Body of pancreas (tissue), 4 donors: ENCODE measurements at regions not wholly inside any gene's neighbourhood (a gene's known extent, or its start where the extent isn't known, plus 50 kb on each side); places are given as distances from the start of the nearest gene placed in this dataset.
A peak's percentile ranks its signal among the peaks of the same experiment; 100 is the strongest.

Experiments used
- ATAC-seq: fragments of 150-250 bp; one replicate; pipeline ENCODE4 v1.9.1; 2016
- DNase-seq, 4 donors: peaks; one replicate each; pipeline ENCODE4 v3.0.0-alpha.2; 2019
- H3K27ac ChIP-seq, 4 donors: fragments of 200-600 bp; sonication (generic); 1 replicate in 3 of 4; 2 replicates in 1 of 4; pipeline versions ENCODE4 v1.5.1 to v1.6.1; 2016 to 2019; ENCODE audit warnings: mild to moderate bottlenecking in 1 of 4, mixed read lengths in 1 of 4, moderate library complexity in 1 of 4
- H3K27me3 ChIP-seq, 2 donors: fragments of 200-600 bp; sonication (generic); one replicate each; pipeline ENCODE4 v1.6.0; 2016; ENCODE audit warnings: mild to moderate bottlenecking in 1 of 2
- H3K36me3 ChIP-seq, 2 donors: fragments of 200-600 bp; sonication (generic); replicated peaks in 1 of 2; 2 replicates each; pipeline ENCODE4 v1.5.1; 2016; ENCODE audit warnings: low read depth in 2 of 2; ENCODE audit not compliant: insufficient read depth in 1 of 2
- H3K4me1 ChIP-seq: fragments of 200-600 bp; sonication (generic); one replicate; pipeline ENCODE4 v1.6.0; 2016
- H3K4me3 ChIP-seq, 2 donors: fragments of 200-600 bp; sonication (generic); 1 replicate in 1 of 2; 2 replicates in 1 of 2; pipeline ENCODE4 v1.5.1; 2016 to 2019
- H3K9me3 ChIP-seq, 3 donors: fragments of 200-600 bp; sonication (generic); 1 replicate in 2 of 3; 2 replicates in 1 of 3; pipeline ENCODE4 v1.5.1; 2016
- CTCF ChIP-seq, 7 experiments: fragments of 450-650 bp in 4 of 7; fragments of 200-600 bp in 3 of 7; sonication (generic) in 3 of 7; IDR thresholded peaks; one replicate each; pipeline ENCODE4 v1.5.1; 2016 to 2019; ENCODE audit warnings: antibody characterized with exemption in 7 of 7
- POLR2A ChIP-seq, 3 donors: fragments of 450-650 bp; IDR thresholded peaks; one replicate each; pipeline ENCODE4 v1.6.1; 2016; ENCODE audit warnings: antibody characterized with exemption in 3 of 3, mild to moderate bottlenecking in 2 of 3
- WGBS, 2 donors: methylation state at CpG; one replicate each; pipeline ENCODE4 v1.1.5; 2017; 5-methylcytosine and 5-hydroxymethylcytosine counted together
- intact Hi-C: fragments of 100-400 bp; cut with DNase I; formaldehyde crosslinking; loops from one replicate; pipeline ENCODE4 v1.15.1; 2023

- Histone ChIP-seq H3K27ac (no peak overlapping the region), H3K4me1 (no peaks in the 10 kb centered on the region), H3K27me3 (no peaks in the 10 kb centered on the region), H3K4me3 (no peak overlapping the region), H3K36me3 (no peaks in the 10 kb centered on the region), H3K9me3 (no peaks in the 10 kb centered on the region)
- DNase-seq = no peak
- WGBS, 2 donors = 59 to 61% methylated on average over 7 of the region's 7 CpGs
- ATAC-seq = no peak
- intact Hi-C loops = loop anchor here (5.0 kb wide), 2 partner anchors 187 to 202 kb away; no protein-coding TSS in a partner anchor
- TF ChIP-seq CTCF (IDR thresholded peaks at IDR 0.05) (no peak), POLR2A (IDR thresholded peaks at IDR 0.05) (no peak)
Measured at GRCh38 chr11:69884751-69885150, 65.5 kb upstream of the FGF3 start.

GRCh38 chr11:69887330-69887729, 68.1 kb upstream of the FGF3 start:
- no peaks in the 10 kb centered on the region for H3K9me3 ChIP-seq
- no peak for DNase-seq
- H3K4me1 ChIP-seq = no peaks in the 10 kb centered on the region
- no peak overlapping the region for H3K27ac ChIP-seq
- no peak overlapping the region for H3K4me3 ChIP-seq
- TF ChIP-seq CTCF (IDR thresholded peaks at IDR 0.05) = no peak
- no peak for TF ChIP-seq POLR2A (IDR thresholded peaks at IDR 0.05)
- ATAC-seq = no peak
- 81 to 84% methylated on average over 2 of the region's 2 CpGs for WGBS, 2 donors
- H3K27me3 ChIP-seq = no peaks in the 10 kb centered on the region
- H3K36me3 ChIP-seq = no peaks in the 10 kb centered on the region
- intact Hi-C loops = loop anchor here (5.0 kb wide), 1 partner anchor 205 kb away; no protein-coding TSS in a partner anchor

- H3K4me1 ChIP-seq = peaks cover under 1% of the 10 kb centered on the region
- H3K4me3 ChIP-seq = no peak overlapping the region
- no peaks in the 10 kb centered on the region for H3K27me3 ChIP-seq
- H3K36me3 ChIP-seq = no peaks in the 10 kb centered on the region
- intact Hi-C loops = loop anchor here (5.0 kb wide), 1 partner anchor 206 kb away; no protein-coding TSS in a partner anchor
- ATAC-seq (no peak), DNase-seq (no peak)
- H3K27ac ChIP-seq = no peak overlapping the region
- no peaks in the 10 kb centered on the region for H3K9me3 ChIP-seq
- WGBS, 2 donors = 64 to 83% methylated on average over 6 to 10 of the region's 10 CpGs
- TF ChIP-seq POLR2A (IDR thresholded peaks at IDR 0.05) (no peak), CTCF (IDR thresholded peaks at IDR 0.05) (no peak)
Measured at GRCh38 chr11:69887841-69888427, 68.7 kb upstream of the FGF3 start.

GRCh38 chr11:69888483-69889181, 69.4 kb upstream of the FGF3 start:
- intact Hi-C loops = loop anchor here (5.0 kb wide), 1 partner anchor 206 kb away; no protein-coding TSS in a partner anchor
- ATAC-seq (peak; percentile 67), DNase-seq (peak; percentile 65 to 77 (median 71))
- Histone ChIP-seq H3K9me3 (no peaks in the 10 kb centered on the region), H3K27me3 (no peaks in the 10 kb centered on the region), H3K27ac (no peak overlapping the region), H3K4me1 (peaks cover 7% of the 10 kb centered on the region), H3K36me3 (no peaks in the 10 kb centered on the region), H3K4me3 (no peak overlapping the region)
- TF ChIP-seq CTCF (IDR thresholded peaks at IDR 0.05) (peak; percentile 72 to 89 (median 75)), POLR2A (IDR thresholded peaks at IDR 0.05) (no peak)
- 19 to 20% methylated on average over 5 to 12 of the region's 13 CpGs for WGBS, 2 donors
